Activated naive CD4-positive, alpha-beta T cell treated with anti-CD3 and anti-CD28 coated beads for 36 hours (primary cell): ENCODE measurements at regions not wholly inside any gene's neighbourhood (a gene's known extent, or its start where the extent isn't known, plus 50 kb on each side); places are given as distances from the start of the nearest gene placed in this dataset.
"Not testable (repeated sequence)": the region's sequence is repeated elsewhere in the genome, so short reads cannot be mapped to it uniquely, and the experiment has no call there.

Source experiments
- CTCF ChIA-PET: fragments of 350-600 bp; sonication (Branson Sonifier 250); formaldehyde crosslinking; loops from one replicate; lab custom pipeline; 2021; ENCODE audit warnings: antibody characterized with exemption; lab: Charles Lee
- DNase-seq: peaks from one replicate; pipeline ENCODE4 v3.0.0-alpha.2; 2020
- H3K27ac Mint-ChIP-seq: one replicate; pipeline ENCODE4 v1.8.0; 2021; ENCODE audit warnings: mild to moderate bottlenecking, mixed read lengths
- H3K27me3 Mint-ChIP-seq: one replicate; pipeline ENCODE4 v1.8.0; 2021; ENCODE audit warnings: low read depth, mixed read lengths
- H3K36me3 Mint-ChIP-seq: one replicate; pipeline ENCODE4 v1.8.0; 2021; ENCODE audit warnings: low read depth, mixed read lengths
- H3K4me1 Mint-ChIP-seq: one replicate; pipeline ENCODE4 v1.8.0; 2021; ENCODE audit warnings: low read depth, mixed read lengths
- H3K4me3 Mint-ChIP-seq: one replicate; pipeline ENCODE4 v1.8.0; 2021; ENCODE audit warnings: mild to moderate bottlenecking, moderate library complexity, mixed read lengths
- H3K9me3 Mint-ChIP-seq: one replicate; pipeline ENCODE4 v1.8.0; 2021; ENCODE audit warnings: mixed read lengths
- intact Hi-C: fragments of 100-400 bp; cut with micrococcal nuclease; formaldehyde crosslinking; loops from one replicate; pipeline ENCODE4 v1.15.1; 2023

GRCh38 chrX:137896123-137896522 lies 330.2 kb downstream of the ZIC3 start:
- CTCF ChIA-PET: interaction anchor here (0.6 kb wide), 1 partner anchor 728 kb away, joined by 3 read pairs; no protein-coding TSS in a partner anchor
- Mint-ChIP-seq H3K27me3 (no peaks in the 10 kb centered on the region), H3K36me3 (no peaks in the 10 kb centered on the region), H3K4me3 (no peak overlapping the region), H3K4me1 (no peaks in the 10 kb centered on the region), H3K27ac (no peak overlapping the region), H3K9me3 (peaks cover 6% of the 10 kb centered on the region)
- intact Hi-C loops: no loop called here
- DNase-seq: no peak

GRCh38 chrX:137915466-137915865 lies 349.5 kb downstream of the ZIC3 start:
- no peaks in the 10 kb centered on the region for H3K36me3 Mint-ChIP-seq
- CTCF ChIA-PET: no interaction called here

GRCh38 chrX:137916090-137916746 lies 350.3 kb downstream of the ZIC3 start:
- no peaks in the 10 kb centered on the region for H3K36me3 Mint-ChIP-seq
- CTCF ChIA-PET: no interaction called here
- no peaks in the 10 kb centered on the region for H3K9me3 Mint-ChIP-seq
- no peak overlapping the region for H3K4me3 Mint-ChIP-seq
- intact Hi-C loops: no loop called here
- no peaks in the 10 kb centered on the region for H3K4me1 Mint-ChIP-seq
- no peak overlapping the region for H3K27ac Mint-ChIP-seq
- peaks cover 4% of the 10 kb centered on the region for H3K27me3 Mint-ChIP-seq
- no peak for DNase-seq

More at GRCh38 chrX:137915466-137915865, 349.5 kb downstream of the ZIC3 start:
- Mint-ChIP-seq H3K27ac (no peak overlapping the region), H3K27me3 (peaks cover 4% of the 10 kb centered on the region), H3K4me3 (no peak overlapping the region), H3K4me1 (no peaks in the 10 kb centered on the region), H3K9me3 (no peaks in the 10 kb centered on the region)
- intact Hi-C loops: no loop called here
- DNase-seq: no peak

GRCh38 chrX:137926090-137926489 lies 360.2 kb downstream of the ZIC3 start:
- no peaks in the 10 kb centered on the region for H3K27me3 Mint-ChIP-seq
- DNase-seq: no peak
- H3K9me3 Mint-ChIP-seq: no peaks in the 10 kb centered on the region
- intact Hi-C loops: loop anchor here (2.0 to 10.0 kb wide), 3 partner anchors 493 to 974 kb away; no protein-coding TSS in a partner anchor
- H3K36me3 Mint-ChIP-seq: no peaks in the 10 kb centered on the region
- CTCF ChIA-PET: interaction anchor here (0.6 kb wide), 2 partner anchors 222 to 825 kb away, joined by 3 to 4 read pairs; no protein-coding TSS in a partner anchor
- H3K27ac Mint-ChIP-seq: no peak overlapping the region
- H3K4me3 Mint-ChIP-seq: no peak overlapping the region
- no peaks in the 10 kb centered on the region for H3K4me1 Mint-ChIP-seq

GRCh38 chrX:137929951-137930350 lies 364.0 kb downstream of the ZIC3 start:
- Mint-ChIP-seq H3K9me3 (peaks cover 6% of the 10 kb centered on the region), H3K27ac (no peak overlapping the region), H3K4me3 (no peak overlapping the region), H3K36me3 (no peaks in the 10 kb centered on the region), H3K27me3 (no peaks in the 10 kb centered on the region), H3K4me1 (no peaks in the 10 kb centered on the region)
- CTCF ChIA-PET: no interaction called here
- DNase-seq: no peak
- intact Hi-C loops: loop anchor here (5.0 to 10.0 kb wide), 2 partner anchors 765 to 978 kb away; no protein-coding TSS in a partner anchor

GRCh38 chrX:137930533-137930932 lies 364.6 kb downstream of the ZIC3 start:
- CTCF ChIA-PET: no interaction called here
- Mint-ChIP-seq H3K9me3 (peaks cover 6% of the 10 kb centered on the region), H3K27ac (no peak overlapping the region), H3K36me3 (no peaks in the 10 kb centered on the region), H3K27me3 (no peaks in the 10 kb centered on the region), H3K4me1 (no peaks in the 10 kb centered on the region), H3K4me3 (no peak overlapping the region)
- intact Hi-C loops: no loop called here
- no peak for DNase-seq

- H3K4me3 Mint-ChIP-seq, intact Hi-C loops, H3K36me3 Mint-ChIP-seq, CTCF ChIA-PET, DNase-seq, H3K4me1 Mint-ChIP-seq, H3K9me3 Mint-ChIP-seq, H3K27me3 Mint-ChIP-seq, H3K27ac Mint-ChIP-seq: not testable (repeated sequence)
These were observed 368.3 kb downstream of the ZIC3 start for GRCh38 chrX:137934214-137934613.

GRCh38 chrX:137934887-137935286 lies 369.0 kb downstream of the ZIC3 start:
- CTCF ChIA-PET, H3K4me1 Mint-ChIP-seq, H3K27ac Mint-ChIP-seq, DNase-seq, H3K27me3 Mint-ChIP-seq, H3K4me3 Mint-ChIP-seq, H3K36me3 Mint-ChIP-seq, intact Hi-C loops, H3K9me3 Mint-ChIP-seq: not testable (repeated sequence)

- Mint-ChIP-seq H3K36me3 (no peaks in the 10 kb centered on the region), H3K27me3 (no peaks in the 10 kb centered on the region), H3K4me3 (no peak overlapping the region), H3K27ac (no peak overlapping the region), H3K4me1 (no peaks in the 10 kb centered on the region), H3K9me3 (no peaks in the 10 kb centered on the region)
- intact Hi-C loops: no loop called here
- CTCF ChIA-PET: no interaction called here
- no peak for DNase-seq
These were observed 379.5 kb downstream of the ZIC3 start for GRCh38 chrX:137945470-137945869.

GRCh38 chrX:137969191-137969590 lies 403.3 kb downstream of the ZIC3 start:
- CTCF ChIA-PET: no interaction called here
- no peak overlapping the region for H3K27ac Mint-ChIP-seq

GRCh38 chrX:137982472-137983172 lies 416.7 kb downstream of the ZIC3 start:
- H3K4me1 Mint-ChIP-seq: no peaks in the 10 kb centered on the region
- DNase-seq: no peak
- H3K27me3 Mint-ChIP-seq: no peaks in the 10 kb centered on the region
- no peak overlapping the region for H3K4me3 Mint-ChIP-seq
- intact Hi-C loops: no loop called here
- CTCF ChIA-PET: interaction anchor here (0.6 kb wide), 1 partner anchor 277 kb away, joined by 3 read pairs; no protein-coding TSS in a partner anchor
- no peaks in the 10 kb centered on the region for H3K9me3 Mint-ChIP-seq
- H3K36me3 Mint-ChIP-seq: no peaks in the 10 kb centered on the region
- no peak overlapping the region for H3K27ac Mint-ChIP-seq

More at GRCh38 chrX:137969191-137969590, 403.3 kb downstream of the ZIC3 start:
- Mint-ChIP-seq H3K4me3 (no peak overlapping the region), H3K4me1 (no peaks in the 10 kb centered on the region), H3K9me3 (no peaks in the 10 kb centered on the region), H3K36me3 (no peaks in the 10 kb centered on the region), H3K27me3 (no peaks in the 10 kb centered on the region)
- intact Hi-C loops: no loop called here
- DNase-seq: no peak

GRCh38 chrX:137988470-137988869 lies 422.5 kb downstream of the ZIC3 start:
- CTCF ChIA-PET: no interaction called here
- H3K27me3 Mint-ChIP-seq: no peaks in the 10 kb centered on the region
- no peak overlapping the region for H3K27ac Mint-ChIP-seq
- intact Hi-C loops: no loop called here
- no peaks in the 10 kb centered on the region for H3K36me3 Mint-ChIP-seq
- no peak overlapping the region for H3K4me3 Mint-ChIP-seq
- no peaks in the 10 kb centered on the region for H3K4me1 Mint-ChIP-seq
- H3K9me3 Mint-ChIP-seq: no peaks in the 10 kb centered on the region
- DNase-seq: no peak

- Mint-ChIP-seq H3K36me3 (no peaks in the 10 kb centered on the region), H3K9me3 (no peaks in the 10 kb centered on the region), H3K27me3 (no peaks in the 10 kb centered on the region), H3K4me3 (no peak overlapping the region), H3K27ac (no peak overlapping the region), H3K4me1 (no peaks in the 10 kb centered on the region)
- intact Hi-C loops: no loop called here
- no peak for DNase-seq
- CTCF ChIA-PET: interaction anchor here (0.7 kb wide), 1 partner anchor 211 kb away, joined by 3 read pairs; no protein-coding TSS in a partner anchor
These were observed 432.7 kb downstream of the ZIC3 start for GRCh38 chrX:137998619-137999018.
